PC-3 (cell line): ENCODE measurements at regions not wholly inside any gene's neighbourhood (a gene's known extent, or its start where the extent isn't known, plus 50 kb on each side); places are given as distances from the start of the nearest gene placed in this dataset.

Source experiments
- ATAC-seq: fragments of 200-7000 bp; cut with Tn5 transposase; 2 replicates; pipeline ENCODE4 v1.9.1; 2020; ENCODE audit warnings: mild to moderate bottlenecking, moderate library complexity
- BruUV-seq: library from RNA; stranded (reverse); fragments of 400-500 nt; replicated peaks from 2 replicates; lab custom pipeline; 2021; lab: Mats Ljungman, UMichigan
- CTCF ChIA-PET: fragments of 300-600 bp; sonication (Branson Sonifier 250); formaldehyde crosslinking; loops from one replicate; lab custom pipeline; 2022; ENCODE audit warnings: antibody characterized with exemption; lab: Charles Lee
- POLR2A ChIA-PET: fragments of 300-600 bp; sonication (Branson Sonifier 250); formaldehyde crosslinking; loops from one replicate; lab custom pipeline; 2022; ENCODE audit warnings: antibody characterized with exemption; ENCODE audit not compliant: unreplicated experiment; lab: Charles Lee
- DNase-seq: peaks from one replicate; pipeline ENCODE4 v3.0.0-alpha.2; 2015
- H2AFZ ChIP-seq: fragments of 300-600 bp; sonication (generic); 2 replicates; pipeline ENCODE4 v1.6.0; 2016; ENCODE audit warnings: antibody characterized with exemption, low read length
- H3F3A ChIP-seq: fragments of 300-600 bp; sonication (generic); one replicate; pipeline ENCODE4 v1.6.0; 2017; ENCODE audit warnings: antibody characterized with exemption, low read length, control low read depth, mild to moderate bottlenecking; ENCODE audit not compliant: unreplicated experiment
- H3K27ac ChIP-seq: fragments of 300-600 bp; sonication (generic); 2 replicates; pipeline ENCODE4 v1.5.1; 2016; ENCODE audit warnings: mild to moderate bottlenecking, low read length
- H3K27me3 ChIP-seq: fragments of 300-600 bp; sonication (generic); 2 replicates; pipeline ENCODE4 v1.6.1; 2016; ENCODE audit warnings: low read length, mixed read lengths
- H3K36me3 ChIP-seq: fragments of 300-600 bp; sonication (generic); 2 replicates; pipeline ENCODE4 v1.6.1; 2016; ENCODE audit warnings: low read depth, mixed run types, low read length, mixed read lengths
- H3K4me1 ChIP-seq: fragments of 300-600 bp; sonication (generic); 2 replicates; pipeline ENCODE4 v1.5.1; 2016; ENCODE audit warnings: low read length; ENCODE audit not compliant: insufficient read depth
- H3K4me2 ChIP-seq: fragments of 300-600 bp; sonication (generic); 2 replicates; pipeline ENCODE4 v1.6.0; 2016; ENCODE audit warnings: low read length
- H3K4me3 ChIP-seq: fragments of 300-600 bp; sonication (generic); 2 replicates; pipeline ENCODE4 v1.5.1; 2016; ENCODE audit warnings: mild to moderate bottlenecking, low read length, mixed read lengths
- H3K79me2 ChIP-seq: fragments of 300-600 bp; sonication (generic); 2 replicates; pipeline ENCODE4 v1.6.1; 2017; ENCODE audit warnings: low read length, mixed read lengths
- H3K9ac ChIP-seq: fragments of 300-600 bp; sonication (generic); 2 replicates; pipeline ENCODE4 v1.6.0; 2016; ENCODE audit warnings: mild to moderate bottlenecking, low read length
- H3K9me2 ChIP-seq: fragments of 300-600 bp; sonication (generic); replicated peaks from 2 replicates; pipeline ENCODE4 v1.6.1; 2016; ENCODE audit warnings: mixed run types, low read length, mixed read lengths
- H3K9me3 ChIP-seq: fragments of 300-600 bp; sonication (generic); 2 replicates; pipeline ENCODE4 v1.6.1; 2016; ENCODE audit warnings: low read length, mixed read lengths
- H4K20me1 ChIP-seq: fragments of 300-600 bp; sonication (generic); 2 replicates; pipeline ENCODE4 v1.6.1; 2016; ENCODE audit warnings: low read length, mixed read lengths
- CTCF ChIP-seq: fragments of 300-600 bp; sonication (generic); conservative IDR thresholded peaks from 2 replicates; pipeline ENCODE4 v1.5.1; 2017; ENCODE audit warnings: antibody characterized with exemption, low read depth, mild to moderate bottlenecking, low read length
- EZH2 ChIP-seq: fragments of 300-600 bp; sonication (generic); IDR thresholded peaks from one replicate; pipeline ENCODE4 v1.6.1; 2017; ENCODE audit warnings: antibody characterized with exemption, mild to moderate bottlenecking, low read length; ENCODE audit not compliant: unreplicated experiment
- EZH2phosphoT487 ChIP-seq: fragments of 300-600 bp; sonication (generic); IDR thresholded peaks from 2 replicates; pipeline ENCODE4 v1.6.1; 2018; ENCODE audit warnings: mild to moderate bottlenecking, antibody characterized with exemption, low read length, borderline replicate concordance
- intact Hi-C: fragments of 100-400 bp; cut with micrococcal nuclease; formaldehyde crosslinking; loops from 2 replicates; pipeline ENCODE4 v1.9.0; 2023

DNA sequence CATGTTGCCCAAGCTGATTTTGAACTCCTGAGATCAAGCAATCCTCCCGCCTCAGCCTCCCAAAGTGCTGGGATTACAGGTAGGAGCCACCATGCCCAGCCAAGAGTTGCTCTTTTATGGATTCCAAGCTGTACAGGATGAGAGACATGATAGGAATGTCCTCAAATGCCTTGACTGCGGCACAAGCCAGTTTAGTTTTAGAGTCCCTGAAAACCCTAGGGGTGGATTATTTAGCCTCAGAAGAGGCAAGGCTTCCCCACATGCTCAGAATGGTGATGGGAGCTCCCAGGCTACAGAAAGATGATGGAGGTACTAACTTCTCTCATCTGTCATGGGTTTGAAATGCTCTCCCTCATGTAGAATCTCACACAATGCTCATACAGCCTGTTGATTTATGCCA lies 192.1 kb upstream of the ADRA1D start:
- TF ChIP-seq EZH2 (no peak), EZH2phosphoT487 (no peak), CTCF (no peak)
- Histone ChIP-seq H3K4me1 (peaks cover 7% of the 10 kb centered on the region; the same call in 1 of the 2 replicates), H3K27ac (no peak overlapping the region), H3K79me2 (no peaks in the 10 kb centered on the region), H4K20me1 (no peaks in the 10 kb centered on the region), H3K4me3 (no peak overlapping the region), H3K9me3 (no peaks in the 10 kb centered on the region), H3K9ac (no peak overlapping the region), H2AFZ (no peak overlapping the region), H3K9me2 (no peaks in the 10 kb centered on the region), H3K27me3 (no peaks in the 10 kb centered on the region), H3K36me3 (no peaks in the 10 kb centered on the region), H3F3A (no peaks in the 10 kb centered on the region), H3K4me2 (no peak overlapping the region)
- POLR2A ChIA-PET, result no interaction called here
- CTCF ChIA-PET, result no interaction called here
- intact Hi-C loops, result no loop called here
- no TSS peak for BruUV-seq
- ATAC-seq (no peak), DNase-seq (no peak)

- Histone ChIP-seq H3K9me3 (no peaks in the 10 kb centered on the region), H3K36me3 (no peaks in the 10 kb centered on the region), H4K20me1 (no peaks in the 10 kb centered on the region), H3K27ac (no peak overlapping the region), H3K27me3 (no peaks in the 10 kb centered on the region), H3K4me3 (no peak overlapping the region), H2AFZ (no peak overlapping the region), H3K79me2 (no peaks in the 10 kb centered on the region), H3F3A (no peaks in the 10 kb centered on the region), H3K4me1 (peaks cover 7% of the 10 kb centered on the region; the same call in 1 of the 2 replicates), H3K9ac (no peak overlapping the region), H3K4me2 (no peak overlapping the region), H3K9me2 (no peaks in the 10 kb centered on the region)
- TF ChIP-seq EZH2, result no peak
- no peak for TF ChIP-seq CTCF
- TF ChIP-seq EZH2phosphoT487, result no peak
- ATAC-seq (no peak), DNase-seq (no peak)
- ChIA-PET POLR2A (no interaction called here), CTCF (no interaction called here)
- BruUV-seq, result no TSS peak
- intact Hi-C loops, result no loop called here
Measured at GRCh38 chr20:4439461-4439860, 190.4 kb upstream of the ADRA1D start.

GRCh38 chr20:4437131-4437530 lies 188.0 kb upstream of the ADRA1D start:
- H2AFZ ChIP-seq, result no peak overlapping the region
- H3K9me3 ChIP-seq, result no peaks in the 10 kb centered on the region
- ATAC-seq (no peak), DNase-seq (no peak)
- no peaks in the 10 kb centered on the region for H3F3A ChIP-seq
- H3K27me3 ChIP-seq, result no peaks in the 10 kb centered on the region
- CTCF ChIA-PET, result no interaction called here
- H3K9ac ChIP-seq, result no peak overlapping the region
- no peak overlapping the region for H3K4me2 ChIP-seq
- H3K9me2 ChIP-seq, result no peaks in the 10 kb centered on the region
- BruUV-seq, result no TSS peak
- no peaks in the 10 kb centered on the region for H4K20me1 ChIP-seq
- H3K4me3 ChIP-seq, result no peak overlapping the region
- H3K79me2 ChIP-seq, result no peaks in the 10 kb centered on the region
- H3K36me3 ChIP-seq, result no peaks in the 10 kb centered on the region
- TF ChIP-seq EZH2 (no peak), EZH2phosphoT487 (no peak), CTCF (no peak)
- POLR2A ChIA-PET, result no interaction called here
- intact Hi-C loops, result no loop called here
- H3K27ac ChIP-seq, result no peak overlapping the region
- no peaks in the 10 kb centered on the region for H3K4me1 ChIP-seq
